ENCODE measurements at regions not wholly inside any gene's neighbourhood (a gene's known extent, or its start where the extent isn't known, plus 50 kb on each side); places are given as distances from the start of the nearest gene placed in this dataset.
"Not testable (repeated sequence)": the region's sequence is repeated elsewhere in the genome, so short reads cannot be mapped to it uniquely, and the experiment has no call there.

- peak; percentile 32 for DNase-seq
These were observed 376.4 kb downstream of the INSIG2 start for GRCh38 chr2:118464546-118465265.

- no peak for DNase-seq
These were observed 375.8 kb downstream of the INSIG2 start for GRCh38 chr2:118464046-118464445.

- no peak for DNase-seq
These were observed 372.2 kb downstream of the INSIG2 start for GRCh38 chr2:118460425-118460824.

GRCh38 chr2:118459426-118459825, 371.2 kb downstream of the INSIG2 start:
- DNase-seq: no peak

GRCh38 chr2:118457951-118458350, 369.7 kb downstream of the INSIG2 start:
- DNase-seq: peak; percentile 86

GRCh38 chr2:118449401-118449800, 361.1 kb downstream of the INSIG2 start:
- DNase-seq: peak; percentile 32

- DNase-seq: no peak
These were observed 355.3 kb downstream of the INSIG2 start for GRCh38 chr2:118443596-118443995.

GRCh38 chr2:118442996-118443553, 354.8 kb downstream of the INSIG2 start:
- no peak for DNase-seq

GRCh38 chr2:118442046-118442445, 353.8 kb downstream of the INSIG2 start:
- DNase-seq: no peak

GRCh38 chr2:118440404-118441098, 352.3 kb downstream of the INSIG2 start:
- DNase-seq: no peak

GRCh38 chr2:118437501-118437900, 349.2 kb downstream of the INSIG2 start:
- no peak for DNase-seq

GRCh38 chr2:118431997-118432396, 343.7 kb downstream of the INSIG2 start:
- no peak for DNase-seq

GRCh38 chr2:118431586-118431985, 343.3 kb downstream of the INSIG2 start:
- no peak for DNase-seq

GRCh38 chr2:118431165-118431517, 342.9 kb downstream of the INSIG2 start:
- DNase-seq: peak; percentile 6

GRCh38 chr2:118430510-118431164, 342.4 kb downstream of the INSIG2 start:
- DNase-seq: no peak

GRCh38 chr2:118425191-118425590, 336.9 kb downstream of the INSIG2 start:
- DNase-seq: peak; percentile 3

- DNase-seq: no peak
These were observed 335.5 kb downstream of the INSIG2 start for GRCh38 chr2:118423776-118424175.

GRCh38 chr2:118421648-118422047, 333.4 kb downstream of the INSIG2 start:
- DNase-seq: no peak

- no peak for DNase-seq
These were observed 329.3 kb downstream of the INSIG2 start for GRCh38 chr2:118417406-118418120.

- not testable (repeated sequence) for DNase-seq
These were observed 326.9 kb downstream of the INSIG2 start for GRCh38 chr2:118415186-118415585.

- no peak for DNase-seq
These were observed 315.6 kb downstream of the INSIG2 start for GRCh38 chr2:118403658-118404451.

GRCh38 chr2:118388771-118389170, 300.5 kb downstream of the INSIG2 start:
- DNase-seq: no peak
